ENCODE measurements at regions not wholly inside any gene's neighbourhood (a gene's known extent, or its start where the extent isn't known, plus 50 kb on each side); places are given as distances from the start of the nearest gene placed in this dataset.

GRCh38 chr20:7147220-7147601 is 379.7 kb downstream of the BMP2 start (continued):
- TF ChIP-seq MAFK (conservative IDR thresholded peaks at IDR 0.05 in 1 of 2, IDR thresholded peaks at IDR 0.05 in 1 of 2; ENCODE audit: low read length in 2 of 2) (0 out of 4 replicates have a peak, but pooled peaks of 1 of the 2 experiments have one; percentile 5), HNF4A (CRISPR knock-in tag; IDR thresholded peaks at IDR 0.05) (peak; percentile 72), TBX3 (IDR thresholded peaks at IDR 0.05; ENCODE audit: borderline replicate concordance) (peak; percentile 80; the same call in 1 of the 2 replicates), IKZF5 (CRISPR knock-in tag; IDR thresholded peaks at IDR 0.05) (peak; percentile 26; the same call in 1 of the 2 replicates), ZNF644 (CRISPR knock-in tag; IDR thresholded peaks at IDR 0.05; ENCODE audit: low read depth) (peak; percentile 81), HDAC1 (CRISPR knock-in tag; IDR thresholded peaks at IDR 0.05) (peak; percentile 38; the same call in 1 of the 2 replicates), ZNF609 (CRISPR knock-in tag; IDR thresholded peaks at IDR 0.05; ENCODE audit: borderline replicate concordance) (peak; percentile 96), ZNF574 (CRISPR knock-in tag; IDR thresholded peaks at IDR 0.05) (peak; percentile 44; the same call in 1 of the 2 replicates), FOXP1 (IDR thresholded peaks at IDR 0.05) (no peak), FOXP1 (CRISPR knock-in tag; IDR thresholded peaks at IDR 0.05) (peak; percentile 63), CBX5 (CRISPR knock-in tag; IDR thresholded peaks at IDR 0.05; ENCODE audit: borderline replicate concordance) (peak; percentile 65), TBL1XR1 (IDR thresholded peaks at IDR 0.05; ENCODE audit: borderline replicate concordance, low read length, partially characterized antibody) (peak; percentile 21), GFI1 (CRISPR knock-in tag; IDR thresholded peaks at IDR 0.05; ENCODE audit: borderline replicate concordance) (peak; percentile 91), NR2F6 (IDR thresholded peaks at IDR 0.05) (peak; percentile 98), NR2F6 (CRISPR knock-in tag; IDR thresholded peaks at IDR 0.05) (peak; percentile 95), SAP130 (CRISPR knock-in tag; IDR thresholded peaks at IDR 0.05; ENCODE audit: low read depth) (peak; percentile 54), HDAC2 (CRISPR knock-in tag; IDR thresholded peaks at IDR 0.05) (peak; percentile 70), FOXA3 (CRISPR knock-in tag; IDR thresholded peaks at IDR 0.05) (peak; percentile 75), RARA (CRISPR knock-in tag; IDR thresholded peaks at IDR 0.05) (peak; percentile 69), ZFX (CRISPR knock-in tag; IDR thresholded peaks at IDR 0.05; ENCODE audit: low read depth) (peak; percentile 32; the same call in 1 of the 2 replicates), ARNT2 (CRISPR knock-in tag; IDR thresholded peaks at IDR 0.05; ENCODE audit: low read depth) (no peak)
